ENCODE measurements at regions not wholly inside any gene's neighbourhood (a gene's known extent, or its start where the extent isn't known, plus 50 kb on each side); places are given as distances from the start of the nearest gene placed in this dataset.

- DNase-seq = no peak
These were observed 612.9 kb downstream of the DNAH5 start for GRCh38 chr5:13331585-13331984.

GRCh38 chr5:13328316-13328715, 616.2 kb downstream of the DNAH5 start:
- DNase-seq = no peak

- DNase-seq = no peak
These were observed 618.7 kb downstream of the DNAH5 start for GRCh38 chr5:13325765-13326164.

- no peak for DNase-seq
These were observed 621.7 kb downstream of the DNAH5 start for GRCh38 chr5:13322769-13323168.

GRCh38 chr5:13317654-13318053, 626.8 kb downstream of the DNAH5 start:
- no peak for DNase-seq

GRCh38 chr5:13316176-13316575, 628.3 kb downstream of the DNAH5 start:
- no peak for DNase-seq

GRCh38 chr5:13307480-13307879, 637.0 kb downstream of the DNAH5 start:
- DNase-seq = no peak

- DNase-seq = no peak
These were observed 641.0 kb downstream of the DNAH5 start for GRCh38 chr5:13303445-13303844.

GRCh38 chr5:13278811-13279210, 665.7 kb downstream of the DNAH5 start:
- no peak for DNase-seq

- DNase-seq = no peak
These were observed 666.3 kb downstream of the DNAH5 start for GRCh38 chr5:13278148-13278547.

GRCh38 chr5:13276156-13276555, 668.3 kb downstream of the DNAH5 start:
- no peak for DNase-seq

- no peak for DNase-seq
These were observed 680.8 kb downstream of the DNAH5 start for GRCh38 chr5:13263701-13264100.

- no peak for DNase-seq
These were observed 691.4 kb downstream of the DNAH5 start for GRCh38 chr5:13253111-13253510.

GRCh38 chr5:13252699-13253098, 691.8 kb downstream of the DNAH5 start:
- DNase-seq = no peak

GRCh38 chr5:13251623-13252376, 692.7 kb downstream of the DNAH5 start:
- DNase-seq = no peak

- no peak for DNase-seq
These were observed 693.8 kb downstream of the DNAH5 start for GRCh38 chr5:13250464-13251291.

- DNase-seq = no peak
These were observed 694.6 kb downstream of the DNAH5 start for GRCh38 chr5:13249854-13250253.

- DNase-seq = no peak
These were observed 696.2 kb downstream of the DNAH5 start for GRCh38 chr5:13248253-13248652.

- no peak for DNase-seq
These were observed 698.4 kb downstream of the DNAH5 start for GRCh38 chr5:13246053-13246452.

GRCh38 chr5:13244151-13244550, 700.3 kb downstream of the DNAH5 start:
- DNase-seq = no peak

GRCh38 chr5:13227513-13227912, 717.0 kb downstream of the DNAH5 start:
- DNase-seq = no peak

- no peak for DNase-seq
These were observed 726.0 kb downstream of the DNAH5 start for GRCh38 chr5:13218518-13218917.

- DNase-seq = no peak
These were observed 726.9 kb downstream of the DNAH5 start for GRCh38 chr5:13217636-13218035.

GRCh38 chr5:13215806-13216205, 728.7 kb downstream of the DNAH5 start:
- no peak for DNase-seq

Measured in SHP77 treated with DMSO at 0.1 percent for 48 hours (cell line).